GM23248 (cell line): ENCODE measurements at regions not wholly inside any gene's neighbourhood (a gene's known extent, or its start where the extent isn't known, plus 50 kb on each side); places are given as distances from the start of the nearest gene placed in this dataset.

ENCODE experiments used
- DNase-seq: peaks from one replicate; pipeline ENCODE4 v3.0.0-alpha.2; 2015
- H2AFZ ChIP-seq: fragments of 200-600 bp; sonication (generic); 2 replicates; pipeline ENCODE4 v1.6.1; 2016; ENCODE audit warnings: antibody characterized with exemption
- H3F3A ChIP-seq: fragments of 200-600 bp; sonication (generic); 2 replicates; pipeline ENCODE4 v1.6.1; 2016; ENCODE audit warnings: mild to moderate bottlenecking, antibody characterized with exemption, mixed run types; ENCODE audit not compliant: insufficient read depth
- H3K27ac ChIP-seq: fragments of 200-600 bp; sonication (generic); 2 replicates; pipeline ENCODE4 v1.5.1; 2016; ENCODE audit warnings: mild to moderate bottlenecking
- H3K27me3 ChIP-seq: fragments of 200-600 bp; sonication (generic); replicated peaks from 2 replicates; pipeline ENCODE4 v1.6.1; 2016; ENCODE audit warnings: mild to moderate bottlenecking; ENCODE audit not compliant: insufficient read depth
- H3K36me3 ChIP-seq: fragments of 200-600 bp; sonication (generic); 2 replicates; pipeline ENCODE4 v1.6.1; 2016; ENCODE audit warnings: low read depth, mild to moderate bottlenecking
- H3K4me1 ChIP-seq: fragments of 200-600 bp; sonication (generic); 2 replicates; pipeline ENCODE4 v1.6.1; 2016; ENCODE audit warnings: mild to moderate bottlenecking; ENCODE audit not compliant: insufficient read depth
- H3K4me2 ChIP-seq: fragments of 200-600 bp; sonication (generic); one replicate; pipeline ENCODE4 v1.6.1; 2016; ENCODE audit warnings: mild to moderate bottlenecking; ENCODE audit not compliant: unreplicated experiment
- H3K4me3 ChIP-seq: fragments of 200-600 bp; sonication (generic); 2 replicates; pipeline ENCODE4 v1.5.1; 2016; ENCODE audit warnings: mild to moderate bottlenecking
- H3K79me2 ChIP-seq: fragments of 200-600 bp; sonication (generic); 2 replicates; pipeline ENCODE4 v1.6.1; 2016; ENCODE audit warnings: mild to moderate bottlenecking; ENCODE audit not compliant: insufficient read depth
- H3K9ac ChIP-seq: fragments of 200-600 bp; sonication (generic); 2 replicates; pipeline ENCODE4 v1.6.1; 2016; ENCODE audit warnings: mild to moderate bottlenecking
- H3K9me2 ChIP-seq: fragments of 200-600 bp; sonication (generic); 2 replicates; pipeline ENCODE4 v1.6.1; 2016; ENCODE audit warnings: mixed run types, mild to moderate bottlenecking, moderate library complexity; ENCODE audit not compliant: insufficient read depth
- H3K9me3 ChIP-seq: fragments of 200-600 bp; sonication (generic); one replicate; pipeline ENCODE4 v1.6.1; 2017; ENCODE audit warnings: low read depth
- H4K20me1 ChIP-seq: fragments of 200-600 bp; sonication (generic); 2 replicates; pipeline ENCODE4 v1.6.0; 2016; ENCODE audit not compliant: insufficient read depth
- EZH2 ChIP-seq: fragments of 200-600 bp; sonication (generic); IDR thresholded peaks from 2 replicates; pipeline ENCODE4 v1.6.1; 2018; ENCODE audit warnings: antibody characterized with exemption, mild to moderate bottlenecking; ENCODE audit not compliant: insufficient read depth, poor library complexity, severe bottlenecking
- EZH2phosphoT487 ChIP-seq: fragments of 200-600 bp; sonication (generic); IDR thresholded peaks from 2 replicates; pipeline ENCODE4 v1.6.1; 2018; ENCODE audit warnings: antibody characterized with exemption, moderate library complexity, mild to moderate bottlenecking, low read depth; ENCODE audit not compliant: insufficient read depth
- WGBS, 2 experiments: methylation state at CpG; one replicate each; pipeline ENCODE4 v1.1.6; 2015 to 2017; ENCODE audit warnings: low lambda C conversion rate in 2 of 2, low coverage in 1 of 2; ENCODE audit errors: missing lambda C conversion rate in 2 of 2; 5-methylcytosine and 5-hydroxymethylcytosine counted together
- in situ Hi-C: fragments of 300-500 bp; cut with MboI; formaldehyde crosslinking; loops from 2 replicates; pipeline ENCODE4 v1.15.0; 2020

DNA sequence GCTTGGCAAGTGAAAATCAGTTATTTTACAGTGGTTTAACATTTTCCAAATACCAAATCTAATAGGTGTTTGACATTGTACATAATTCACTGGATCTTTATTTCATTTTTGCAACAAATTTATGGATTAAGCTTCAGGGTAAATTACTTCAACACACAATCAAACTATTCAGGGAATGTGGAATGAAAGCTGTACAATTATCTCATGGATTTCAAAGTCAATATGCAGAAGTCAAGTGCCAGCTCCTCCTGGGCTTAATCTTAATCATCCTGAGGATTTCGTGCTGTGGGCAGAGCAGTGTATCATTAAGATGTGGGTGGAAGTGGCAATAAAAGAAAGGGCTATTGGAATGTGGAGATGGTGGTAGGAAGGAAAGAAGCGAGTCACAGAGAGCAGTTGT lies 548.8 kb downstream of the COL12A1 start:
- Histone ChIP-seq H3K36me3 (no peaks in the 10 kb centered on the region), H3K9me2 (no peaks in the 10 kb centered on the region), H3K79me2 (no peaks in the 10 kb centered on the region), H3F3A (peaks cover 29% of the 10 kb centered on the region), H3K4me2 (peak overlapping the region; percentile 45), H2AFZ (no peak overlapping the region), H3K9ac (no peak overlapping the region), H3K4me3 (no peak overlapping the region), H3K9me3 (no peaks in the 10 kb centered on the region), H3K4me1 (peaks cover 54% of the 10 kb centered on the region), H3K27ac (peak overlapping the region; percentile 48), H4K20me1 (no peaks in the 10 kb centered on the region), H3K27me3 (no peaks in the 10 kb centered on the region)
- in situ Hi-C loops: no loop called here
- 20 to 34% methylated on average over 2 of the region's 2 CpGs for WGBS, 2 experiments
- DNase-seq: peak; percentile 77
- TF ChIP-seq EZH2phosphoT487: peak; percentile 88
- TF ChIP-seq EZH2: no peak

DNA sequence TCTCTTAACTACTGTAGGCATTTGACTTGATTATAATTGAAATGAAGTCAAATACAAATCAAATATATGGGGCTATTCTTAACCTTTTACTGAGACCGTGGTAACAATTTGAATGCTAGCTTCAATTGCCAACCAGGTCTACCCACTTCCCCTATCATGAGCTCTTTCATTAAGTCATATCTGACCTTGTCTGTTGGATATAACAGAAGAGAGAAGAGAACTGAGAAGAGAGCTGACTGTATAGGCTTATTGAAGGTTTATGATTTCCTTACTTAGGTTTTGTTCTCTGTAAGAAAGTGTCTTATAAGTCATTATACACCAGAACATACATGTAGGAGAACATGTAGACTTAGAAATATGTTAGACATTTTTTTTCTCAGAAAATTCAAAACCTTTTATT lies 549.4 kb downstream of the COL12A1 start:
- Histone ChIP-seq H2AFZ (no peak overlapping the region), H4K20me1 (no peaks in the 10 kb centered on the region), H3K4me1 (peaks cover 59% of the 10 kb centered on the region), H3K9me2 (no peaks in the 10 kb centered on the region), H3K36me3 (no peaks in the 10 kb centered on the region), H3K9ac (no peak overlapping the region), H3F3A (peaks cover 34% of the 10 kb centered on the region), H3K4me2 (peak overlapping the region; percentile 45), H3K27me3 (no peaks in the 10 kb centered on the region), H3K27ac (peak overlapping the region; percentile 48), H3K79me2 (no peaks in the 10 kb centered on the region), H3K9me3 (no peaks in the 10 kb centered on the region), H3K4me3 (no peak overlapping the region)
- WGBS, 2 experiments: 75 to 94% methylated on average over 1 of the region's 1 CpG
- peak; percentile 11 for DNase-seq
- in situ Hi-C loops: no loop called here
- TF ChIP-seq EZH2phosphoT487: no peak
- TF ChIP-seq EZH2: no peak

DNA sequence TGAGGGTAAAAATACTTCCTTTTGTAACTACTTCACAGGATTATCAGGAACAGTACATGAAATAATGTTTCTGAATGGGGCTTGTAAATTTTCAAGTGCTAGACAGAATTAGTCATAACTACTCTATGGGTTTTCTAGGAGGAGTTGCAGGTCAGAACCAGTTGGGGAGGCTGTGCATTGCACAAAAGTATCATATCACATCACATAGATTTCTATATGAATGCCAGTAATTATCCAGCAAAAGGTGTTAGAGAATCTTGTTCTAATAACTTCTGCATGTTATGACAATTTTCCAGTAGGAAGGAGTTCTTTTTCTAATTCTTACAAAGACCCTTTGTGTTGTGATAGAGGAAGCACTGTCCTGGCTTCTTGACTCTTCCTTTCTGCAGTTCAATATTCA lies 551.6 kb downstream of the COL12A1 start:
- no peaks in the 10 kb centered on the region for H3K36me3 ChIP-seq

DNA sequence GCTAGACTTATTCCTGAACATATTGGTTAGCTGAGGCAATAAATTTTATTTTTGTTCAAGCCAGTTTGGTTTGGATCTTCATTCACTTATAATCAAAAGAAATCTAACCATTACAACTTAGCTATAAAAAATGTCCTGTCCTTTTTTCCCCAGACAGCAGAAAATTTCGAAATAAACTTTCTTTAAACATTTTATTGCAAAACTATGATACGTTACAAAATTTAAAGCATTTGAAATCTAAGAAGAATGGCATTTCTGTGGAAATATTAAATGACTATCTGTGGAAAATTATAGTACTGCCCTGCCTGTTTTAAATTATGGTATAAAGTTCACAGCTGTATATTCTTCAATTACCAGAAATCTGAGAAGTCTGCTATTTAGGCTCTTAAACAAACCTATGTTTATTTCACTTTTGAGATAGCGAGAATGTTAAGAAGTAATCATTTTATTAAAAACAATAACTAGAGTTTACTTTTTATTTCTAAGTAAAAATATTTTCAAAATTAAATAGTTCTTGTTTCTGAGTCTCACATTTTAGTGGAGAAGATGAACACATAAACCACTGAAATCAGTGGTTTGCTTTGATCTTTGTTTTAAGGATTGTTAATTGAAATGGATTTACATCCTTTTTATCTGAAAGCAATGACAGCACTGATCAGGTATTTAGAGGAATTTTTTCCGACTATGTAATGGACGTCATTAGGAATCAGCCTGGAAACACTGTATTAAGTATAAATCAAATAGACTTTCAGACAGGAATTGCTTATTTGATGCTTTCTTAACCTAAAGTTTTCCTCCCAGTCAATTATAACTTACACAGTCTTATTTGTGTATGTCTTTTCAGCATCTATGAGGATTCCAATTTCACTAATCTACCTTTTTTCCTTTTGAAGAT lies 553.7 kb downstream of the COL12A1 start:
- H3K27ac ChIP-seq: peak overlapping the region; percentile 1; the same call in 1 of the 2 replicates
- H3F3A ChIP-seq: peaks cover 15% of the 10 kb centered on the region
- 36% methylated on average over 5 of the region's 5 CpGs for WGBS, 2 experiments
- H3K4me3 ChIP-seq: no peak overlapping the region
- H3K9me3 ChIP-seq: no peaks in the 10 kb centered on the region
- DNase-seq: peak; percentile 58
- peaks cover 40% of the 10 kb centered on the region for H3K4me1 ChIP-seq
- no peaks in the 10 kb centered on the region for H3K79me2 ChIP-seq
- TF ChIP-seq EZH2phosphoT487 (no peak), EZH2 (no peak)
- H4K20me1 ChIP-seq: no peaks in the 10 kb centered on the region
- H3K4me2 ChIP-seq: peak overlapping the region; percentile 17
- no peaks in the 10 kb centered on the region for H3K9me2 ChIP-seq
- no peak overlapping the region for H3K9ac ChIP-seq
- no peaks in the 10 kb centered on the region for H3K36me3 ChIP-seq
- no peaks in the 10 kb centered on the region for H3K27me3 ChIP-seq
- H2AFZ ChIP-seq: peak overlapping the region; percentile 38
- in situ Hi-C loops: no loop called here

More for the DNA sequence above, 551.6 kb downstream of the COL12A1 start:
- Histone ChIP-seq H3K9me2 (no peaks in the 10 kb centered on the region), H3K27me3 (no peaks in the 10 kb centered on the region), H3F3A (peaks cover 36% of the 10 kb centered on the region), H3K4me3 (no peak overlapping the region), H3K27ac (no peak overlapping the region), H3K79me2 (no peaks in the 10 kb centered on the region), H2AFZ (no peak overlapping the region), H4K20me1 (no peaks in the 10 kb centered on the region), H3K4me1 (peaks cover 61% of the 10 kb centered on the region), H3K4me2 (no peak overlapping the region), H3K9ac (no peak overlapping the region), H3K9me3 (no peaks in the 10 kb centered on the region)
- TF ChIP-seq EZH2: no peak
- no peak for TF ChIP-seq EZH2phosphoT487
- in situ Hi-C loops: no loop called here
- DNase-seq: peak; percentile 20
